ENCODE measurements at regions not wholly inside any gene's neighbourhood (a gene's known extent, or its start where the extent isn't known, plus 50 kb on each side); places are given as distances from the start of the nearest gene placed in this dataset.
A peak's percentile ranks its signal among the peaks of the same experiment; 100 is the strongest.

DNA sequence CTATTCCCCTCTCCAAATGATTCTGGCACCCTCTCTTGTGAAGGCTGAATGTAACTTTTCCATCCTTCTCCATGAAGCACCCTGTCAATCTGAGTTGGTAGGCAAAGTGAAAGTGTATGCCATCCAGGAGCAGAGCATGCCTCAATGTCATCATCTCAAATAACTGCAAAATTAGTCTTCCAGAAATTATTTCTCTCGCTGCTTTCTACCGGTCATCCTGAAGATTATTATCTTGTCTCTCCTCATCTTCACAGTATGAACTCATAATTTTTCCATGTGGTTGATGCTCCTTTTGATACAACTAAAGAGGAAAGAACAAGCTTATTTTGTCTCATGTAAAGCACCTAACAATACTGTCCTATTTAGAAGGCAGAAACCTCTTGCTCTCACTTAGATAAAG, 285.5 kb upstream of the PCDH7 start:
- no peaks in the 10 kb centered on the region for H3K36me3 ChIP-seq (ENCODE audit: control insufficient read depth in 1 of 2, insufficient read depth in 2 of 2, low read length in 2 of 2)
- no peak for DNase-seq (ENCODE audit: low read depth, low spot score)
- no peaks in the 10 kb centered on the region for H3K79me2 ChIP-seq (ENCODE audit: insufficient read depth, low read length)
- H3K4me2 ChIP-seq (ENCODE audit: low read length), result no peak overlapping the region
- H2AFZ ChIP-seq (ENCODE audit: low read depth, low read length, poor library complexity, severe bottlenecking), result peak overlapping the region; percentile 30
- RAD21 ChIA-PET (ENCODE audit: low non-redundant PET in 1 of 2, low total read pairs in 2 of 2, uncharacterized antibody in 2 of 2, unreplicated experiment in 2 of 2), result no interaction called here
- H3K27me3 ChIP-seq (ENCODE audit: insufficient read depth, low read length), result no peaks in the 10 kb centered on the region
- H4K20me1 ChIP-seq (ENCODE audit: insufficient read depth), result no peaks in the 10 kb centered on the region
- H3K9ac ChIP-seq (ENCODE audit: low read length), result no peak overlapping the region
- ATAC-seq, result no peak
- CTCF ChIA-PET, result no interaction called here
- peaks cover 0 to 10% of the 10 kb centered on the region in 2 experiments; a peak in 2 of 4 replicates for H3K4me1 ChIP-seq (ENCODE audit: control insufficient read depth in 1 of 2, insufficient read depth in 2 of 2, low read length in 2 of 2)
- BruUV-seq (replicated peaks), result no TSS peak
- intact Hi-C loops (cut with micrococcal nuclease), result no loop called here
- H3K9me2 ChIP-seq (ENCODE audit: insufficient read depth), result no peaks in the 10 kb centered on the region
- TF ChIP-seq SRF (IDR thresholded peaks at IDR 0.05; ENCODE audit: low read depth), result no peak
- TF ChIP-seq, protein P1, sequence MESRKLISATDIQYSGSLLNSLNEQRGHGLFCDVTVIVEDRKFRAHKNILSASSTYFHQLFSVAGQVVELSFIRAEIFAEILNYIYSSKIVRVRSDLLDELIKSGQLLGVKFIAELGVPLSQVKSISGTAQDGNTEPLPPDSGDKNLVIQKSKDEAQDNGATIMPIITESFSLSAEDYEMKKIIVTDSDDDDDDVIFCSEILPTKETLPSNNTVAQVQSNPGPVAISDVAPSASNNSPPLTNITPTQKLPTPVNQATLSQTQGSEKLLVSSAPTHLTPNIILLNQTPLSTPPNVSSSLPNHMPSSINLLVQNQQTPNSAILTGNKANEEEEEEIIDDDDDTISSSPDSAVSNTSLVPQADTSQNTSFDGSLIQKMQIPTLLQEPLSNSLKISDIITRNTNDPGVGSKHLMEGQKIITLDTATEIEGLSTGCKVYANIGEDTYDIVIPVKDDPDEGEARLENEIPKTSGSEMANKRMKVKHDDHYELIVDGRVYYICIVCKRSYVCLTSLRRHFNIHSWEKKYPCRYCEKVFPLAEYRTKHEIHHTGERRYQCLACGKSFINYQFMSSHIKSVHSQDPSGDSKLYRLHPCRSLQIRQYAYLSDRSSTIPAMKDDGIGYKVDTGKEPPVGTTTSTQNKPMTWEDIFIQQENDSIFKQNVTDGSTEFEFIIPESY (IDR thresholded peaks at IDR 0.05; ENCODE audit: extremely low read depth, insufficient replicate concordance, low read length), result no peak
- no peak for TF ChIP-seq ZNF274 (IDR thresholded peaks at IDR 0.05; ENCODE audit: low read depth, low read length)
- TF ChIP-seq, protein P2, sequence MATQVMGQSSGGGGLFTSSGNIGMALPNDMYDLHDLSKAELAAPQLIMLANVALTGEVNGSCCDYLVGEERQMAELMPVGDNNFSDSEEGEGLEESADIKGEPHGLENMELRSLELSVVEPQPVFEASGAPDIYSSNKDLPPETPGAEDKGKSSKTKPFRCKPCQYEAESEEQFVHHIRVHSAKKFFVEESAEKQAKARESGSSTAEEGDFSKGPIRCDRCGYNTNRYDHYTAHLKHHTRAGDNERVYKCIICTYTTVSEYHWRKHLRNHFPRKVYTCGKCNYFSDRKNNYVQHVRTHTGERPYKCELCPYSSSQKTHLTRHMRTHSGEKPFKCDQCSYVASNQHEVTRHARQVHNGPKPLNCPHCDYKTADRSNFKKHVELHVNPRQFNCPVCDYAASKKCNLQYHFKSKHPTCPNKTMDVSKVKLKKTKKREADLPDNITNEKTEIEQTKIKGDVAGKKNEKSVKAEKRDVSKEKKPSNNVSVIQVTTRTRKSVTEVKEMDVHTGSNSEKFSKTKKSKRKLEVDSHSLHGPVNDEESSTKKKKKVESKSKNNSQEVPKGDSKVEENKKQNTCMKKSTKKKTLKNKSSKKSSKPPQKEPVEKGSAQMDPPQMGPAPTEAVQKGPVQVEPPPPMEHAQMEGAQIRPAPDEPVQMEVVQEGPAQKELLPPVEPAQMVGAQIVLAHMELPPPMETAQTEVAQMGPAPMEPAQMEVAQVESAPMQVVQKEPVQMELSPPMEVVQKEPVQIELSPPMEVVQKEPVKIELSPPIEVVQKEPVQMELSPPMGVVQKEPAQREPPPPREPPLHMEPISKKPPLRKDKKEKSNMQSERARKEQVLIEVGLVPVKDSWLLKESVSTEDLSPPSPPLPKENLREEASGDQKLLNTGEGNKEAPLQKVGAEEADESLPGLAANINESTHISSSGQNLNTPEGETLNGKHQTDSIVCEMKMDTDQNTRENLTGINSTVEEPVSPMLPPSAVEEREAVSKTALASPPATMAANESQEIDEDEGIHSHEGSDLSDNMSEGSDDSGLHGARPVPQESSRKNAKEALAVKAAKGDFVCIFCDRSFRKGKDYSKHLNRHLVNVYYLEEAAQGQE (IDR thresholded peaks at IDR 0.05; ENCODE audit: low read depth), result no peak
- no peak for TF ChIP-seq POLR2AphosphoS5 (IDR thresholded peaks at IDR 0.05; ENCODE audit: low read depth, low read length)
- TF ChIP-seq RAD21 (IDR thresholded peaks at IDR 0.05; ENCODE audit: low read depth), result no peak
- TF ChIP-seq POLR2A (IDR thresholded peaks at IDR 0.05; ENCODE audit: borderline replicate concordance, extremely low read depth, insufficient read depth, insufficient read length), result no peak
- TF ChIP-seq JUND (IDR thresholded peaks at IDR 0.05), result no peak
- TF ChIP-seq, protein P3, sequence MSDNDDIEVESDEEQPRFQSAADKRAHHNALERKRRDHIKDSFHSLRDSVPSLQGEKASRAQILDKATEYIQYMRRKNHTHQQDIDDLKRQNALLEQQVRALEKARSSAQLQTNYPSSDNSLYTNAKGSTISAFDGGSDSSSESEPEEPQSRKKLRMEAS (IDR thresholded peaks at IDR 0.05), result no peak
- TF ChIP-seq, protein P4, sequence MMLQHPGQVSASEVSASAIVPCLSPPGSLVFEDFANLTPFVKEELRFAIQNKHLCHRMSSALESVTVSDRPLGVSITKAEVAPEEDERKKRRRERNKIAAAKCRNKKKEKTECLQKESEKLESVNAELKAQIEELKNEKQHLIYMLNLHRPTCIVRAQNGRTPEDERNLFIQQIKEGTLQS (IDR thresholded peaks at IDR 0.05), result no peak
- no peak for TF ChIP-seq ELF1 (IDR thresholded peaks at IDR 0.05; ENCODE audit: borderline replicate concordance, low read depth)
- TF ChIP-seq SIN3A (IDR thresholded peaks at IDR 0.05; ENCODE audit: low read depth), result no peak
- TF ChIP-seq ZFX (IDR thresholded peaks at IDR 0.05), result no peak
- TF ChIP-seq CEBPB (IDR thresholded peaks at IDR 0.05; ENCODE audit: low read depth), result no peak
- no peak for TF ChIP-seq TCF7L2 (IDR thresholded peaks at IDR 0.05; ENCODE audit: borderline replicate concordance, extremely low read depth, insufficient read depth, insufficient read length)
- TF ChIP-seq SP1 (IDR thresholded peaks at IDR 0.05; ENCODE audit: low read depth), result no peak
- TF ChIP-seq, protein P5, sequence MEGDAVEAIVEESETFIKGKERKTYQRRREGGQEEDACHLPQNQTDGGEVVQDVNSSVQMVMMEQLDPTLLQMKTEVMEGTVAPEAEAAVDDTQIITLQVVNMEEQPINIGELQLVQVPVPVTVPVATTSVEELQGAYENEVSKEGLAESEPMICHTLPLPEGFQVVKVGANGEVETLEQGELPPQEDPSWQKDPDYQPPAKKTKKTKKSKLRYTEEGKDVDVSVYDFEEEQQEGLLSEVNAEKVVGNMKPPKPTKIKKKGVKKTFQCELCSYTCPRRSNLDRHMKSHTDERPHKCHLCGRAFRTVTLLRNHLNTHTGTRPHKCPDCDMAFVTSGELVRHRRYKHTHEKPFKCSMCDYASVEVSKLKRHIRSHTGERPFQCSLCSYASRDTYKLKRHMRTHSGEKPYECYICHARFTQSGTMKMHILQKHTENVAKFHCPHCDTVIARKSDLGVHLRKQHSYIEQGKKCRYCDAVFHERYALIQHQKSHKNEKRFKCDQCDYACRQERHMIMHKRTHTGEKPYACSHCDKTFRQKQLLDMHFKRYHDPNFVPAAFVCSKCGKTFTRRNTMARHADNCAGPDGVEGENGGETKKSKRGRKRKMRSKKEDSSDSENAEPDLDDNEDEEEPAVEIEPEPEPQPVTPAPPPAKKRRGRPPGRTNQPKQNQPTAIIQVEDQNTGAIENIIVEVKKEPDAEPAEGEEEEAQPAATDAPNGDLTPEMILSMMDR (IDR thresholded peaks at IDR 0.05 in 2 of 3, conservative IDR thresholded peaks at IDR 0.05 in 1 of 3; ENCODE audit: borderline replicate concordance in 1 of 3, insufficient read depth in 1 of 3, low read depth in 2 of 3, low read length in 2 of 3), result no peak
- TF ChIP-seq EZH2 (IDR thresholded peaks at IDR 0.05), result no peak
- H3K9me3 ChIP-seq (ENCODE audit: control insufficient read depth in 1 of 2, insufficient read depth in 1 of 2, low read depth in 1 of 2, low read length in 2 of 2), result no peaks in the 10 kb centered on the region
- no peak overlapping the region for H3K4me3 ChIP-seq (replicated peaks in 1 of 2; ENCODE audit: low read depth in 1 of 2, low read length in 2 of 2)
- POLR2A ChIA-PET, result interaction anchor here (1.0 kb wide), 1 partner anchor 10 kb away, joined by 3 read pairs; no protein-coding TSS in a partner anchor
- no peak overlapping the region for H3K27ac ChIP-seq (ENCODE audit: low read depth, low read length)

Measured in HCT116 (cell line).